PFSK-1 (cell line): ENCODE measurements at regions not wholly inside any gene's neighbourhood (a gene's known extent, or its start where the extent isn't known, plus 50 kb on each side); places are given as distances from the start of the nearest gene placed in this dataset.

ENCODE experiments used
- FOXP2 ChIP-seq: optimal IDR thresholded peaks from 2 replicates; pipeline ENCODE3; 2011; ENCODE audit warnings: borderline replicate concordance, control low read depth, inconsistent platforms; ENCODE audit not compliant: insufficient read depth; ENCODE audit errors: extremely low read length, extremely low read depth
- POLR2AphosphoS5 ChIP-seq: IDR thresholded peaks from 2 replicates; pipeline ENCODE4 v1.6.1; 2012; ENCODE audit warnings: low read depth, mild to moderate bottlenecking, control low read depth, low read length, moderate library complexity
- SIN3A ChIP-seq: IDR thresholded peaks from 2 replicates; pipeline ENCODE4 v1.6.1; 2012; ENCODE audit warnings: mild to moderate bottlenecking, low read length, moderate library complexity, borderline replicate concordance; ENCODE audit not compliant: insufficient read depth
- TAF1 ChIP-seq: IDR thresholded peaks from 2 replicates; pipeline ENCODE4 v1.6.1; 2012; ENCODE audit warnings: low read length, control low read depth, borderline replicate concordance; ENCODE audit not compliant: insufficient read depth
- TF ChIP-seq, protein P1 (sequence below), 2 experiments: IDR thresholded peaks; 2 replicates each; pipeline versions ENCODE4 v1.6.1 to v1.8.0; 2011 to 2012; ENCODE audit warnings: low read depth in 2 of 2, low read length in 2 of 2, control low read depth in 1 of 2, inconsistent platforms in 1 of 2, mild to moderate bottlenecking in 1 of 2, moderate library complexity in 1 of 2; ENCODE audit not compliant: insufficient read depth in 1 of 2

DNA sequence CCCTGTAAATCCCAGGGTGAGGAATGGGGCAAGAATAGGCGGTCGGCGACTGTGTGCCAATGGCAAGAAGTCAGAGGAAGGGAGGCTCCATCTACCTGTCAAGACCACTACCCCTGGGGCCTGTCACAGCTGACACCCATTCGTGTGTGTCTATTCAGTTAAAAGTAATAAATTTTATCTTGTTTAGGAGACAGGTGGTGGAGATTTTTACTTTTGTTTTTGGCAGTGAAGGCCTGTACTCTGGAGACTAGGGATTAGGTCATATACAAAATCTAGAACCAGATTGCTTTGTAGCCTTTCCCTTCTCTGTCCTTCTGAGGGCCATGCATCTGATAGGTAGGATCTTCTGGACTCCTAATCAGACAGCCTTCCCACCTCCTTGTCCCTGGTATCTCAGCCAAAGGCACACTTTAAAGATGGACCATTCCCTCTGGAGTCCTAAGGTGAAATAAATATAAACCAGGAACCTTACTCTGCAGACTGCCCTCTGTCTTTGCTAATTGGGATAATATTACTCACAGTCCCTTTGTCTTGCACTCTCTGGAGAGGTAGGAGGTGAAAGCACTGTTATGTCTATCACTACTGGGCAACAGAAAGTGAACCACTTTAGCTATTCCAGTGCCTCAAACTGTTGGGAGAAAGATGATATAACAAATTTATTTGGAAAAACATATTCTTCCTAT, 213.2 kb upstream of the ACTBL2 start:
- TF ChIP-seq, protein P1, sequence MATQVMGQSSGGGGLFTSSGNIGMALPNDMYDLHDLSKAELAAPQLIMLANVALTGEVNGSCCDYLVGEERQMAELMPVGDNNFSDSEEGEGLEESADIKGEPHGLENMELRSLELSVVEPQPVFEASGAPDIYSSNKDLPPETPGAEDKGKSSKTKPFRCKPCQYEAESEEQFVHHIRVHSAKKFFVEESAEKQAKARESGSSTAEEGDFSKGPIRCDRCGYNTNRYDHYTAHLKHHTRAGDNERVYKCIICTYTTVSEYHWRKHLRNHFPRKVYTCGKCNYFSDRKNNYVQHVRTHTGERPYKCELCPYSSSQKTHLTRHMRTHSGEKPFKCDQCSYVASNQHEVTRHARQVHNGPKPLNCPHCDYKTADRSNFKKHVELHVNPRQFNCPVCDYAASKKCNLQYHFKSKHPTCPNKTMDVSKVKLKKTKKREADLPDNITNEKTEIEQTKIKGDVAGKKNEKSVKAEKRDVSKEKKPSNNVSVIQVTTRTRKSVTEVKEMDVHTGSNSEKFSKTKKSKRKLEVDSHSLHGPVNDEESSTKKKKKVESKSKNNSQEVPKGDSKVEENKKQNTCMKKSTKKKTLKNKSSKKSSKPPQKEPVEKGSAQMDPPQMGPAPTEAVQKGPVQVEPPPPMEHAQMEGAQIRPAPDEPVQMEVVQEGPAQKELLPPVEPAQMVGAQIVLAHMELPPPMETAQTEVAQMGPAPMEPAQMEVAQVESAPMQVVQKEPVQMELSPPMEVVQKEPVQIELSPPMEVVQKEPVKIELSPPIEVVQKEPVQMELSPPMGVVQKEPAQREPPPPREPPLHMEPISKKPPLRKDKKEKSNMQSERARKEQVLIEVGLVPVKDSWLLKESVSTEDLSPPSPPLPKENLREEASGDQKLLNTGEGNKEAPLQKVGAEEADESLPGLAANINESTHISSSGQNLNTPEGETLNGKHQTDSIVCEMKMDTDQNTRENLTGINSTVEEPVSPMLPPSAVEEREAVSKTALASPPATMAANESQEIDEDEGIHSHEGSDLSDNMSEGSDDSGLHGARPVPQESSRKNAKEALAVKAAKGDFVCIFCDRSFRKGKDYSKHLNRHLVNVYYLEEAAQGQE (IDR thresholded peaks at IDR 0.05; ENCODE audit: insufficient read depth in 1 of 2, low read depth in 2 of 2, low read length in 2 of 2): no peak
- TF ChIP-seq TAF1 (no peak), FOXP2 (no peak), SIN3A (no peak), POLR2AphosphoS5 (no peak)

DNA sequence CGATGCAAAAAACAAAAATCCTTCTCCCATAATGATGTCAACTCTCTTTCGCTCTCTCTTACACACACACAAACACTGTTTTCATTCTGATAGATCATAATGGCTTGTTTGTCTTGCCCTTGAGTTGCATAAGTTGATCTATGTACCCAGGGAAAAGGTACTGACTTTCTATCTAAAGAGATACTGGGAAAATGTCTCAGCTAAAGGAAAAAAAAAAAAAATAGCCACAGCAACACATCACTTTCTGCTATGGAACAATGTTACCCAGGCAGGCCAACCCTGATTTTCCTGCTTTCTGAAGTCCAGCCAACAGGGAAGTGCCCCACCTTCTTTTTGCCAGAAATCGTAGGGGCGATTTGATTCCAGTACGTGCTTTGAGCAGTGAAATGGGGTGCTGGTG, 212.6 kb upstream of the ACTBL2 start:
- TF ChIP-seq, protein P1 (IDR thresholded peaks at IDR 0.05; ENCODE audit: insufficient read depth in 1 of 2, low read depth in 2 of 2, low read length in 2 of 2): no peak
- TF ChIP-seq SIN3A (no peak), FOXP2 (no peak), TAF1 (no peak), POLR2AphosphoS5 (no peak)

DNA sequence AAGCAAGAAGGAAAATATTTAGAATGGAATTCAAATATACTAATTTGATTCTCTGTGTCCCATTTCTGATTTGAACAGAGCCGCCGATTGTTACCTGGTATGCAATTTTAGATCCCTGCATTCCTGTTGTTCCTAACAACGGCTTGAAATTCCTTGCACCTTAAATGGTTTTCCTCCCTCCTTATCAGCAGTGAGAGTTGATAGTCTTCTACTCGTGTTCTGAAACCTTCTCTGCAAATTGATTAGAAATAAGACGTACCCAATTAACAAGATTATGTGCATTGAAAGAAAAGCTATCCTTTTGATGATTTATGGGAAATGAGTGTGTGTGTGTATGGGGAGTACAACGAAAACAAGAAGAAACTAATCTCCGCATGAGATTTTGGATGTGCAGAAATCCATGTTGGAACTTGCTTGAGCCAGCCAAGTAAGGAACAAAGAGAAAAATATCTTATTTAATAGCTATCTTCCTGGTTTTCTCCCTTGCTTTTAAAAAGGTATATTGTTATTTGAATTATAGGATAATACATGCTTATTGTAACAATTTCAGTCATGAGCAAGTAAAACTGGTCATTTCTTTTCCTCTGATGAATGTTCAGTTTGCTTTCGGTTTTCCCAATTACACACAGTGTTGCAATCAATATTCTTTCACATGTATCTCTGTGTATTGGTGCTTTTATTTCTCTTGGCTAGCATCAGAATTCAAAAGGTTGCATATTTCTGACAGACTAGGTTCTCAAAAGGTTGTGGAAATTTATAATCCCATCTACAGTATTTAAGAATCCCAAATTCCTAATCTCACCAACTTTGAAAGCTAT, 211.1 kb upstream of the ACTBL2 start:
- TF ChIP-seq, protein P1 (IDR thresholded peaks at IDR 0.05; ENCODE audit: insufficient read depth in 1 of 2, low read depth in 2 of 2, low read length in 2 of 2): no peak

DNA sequence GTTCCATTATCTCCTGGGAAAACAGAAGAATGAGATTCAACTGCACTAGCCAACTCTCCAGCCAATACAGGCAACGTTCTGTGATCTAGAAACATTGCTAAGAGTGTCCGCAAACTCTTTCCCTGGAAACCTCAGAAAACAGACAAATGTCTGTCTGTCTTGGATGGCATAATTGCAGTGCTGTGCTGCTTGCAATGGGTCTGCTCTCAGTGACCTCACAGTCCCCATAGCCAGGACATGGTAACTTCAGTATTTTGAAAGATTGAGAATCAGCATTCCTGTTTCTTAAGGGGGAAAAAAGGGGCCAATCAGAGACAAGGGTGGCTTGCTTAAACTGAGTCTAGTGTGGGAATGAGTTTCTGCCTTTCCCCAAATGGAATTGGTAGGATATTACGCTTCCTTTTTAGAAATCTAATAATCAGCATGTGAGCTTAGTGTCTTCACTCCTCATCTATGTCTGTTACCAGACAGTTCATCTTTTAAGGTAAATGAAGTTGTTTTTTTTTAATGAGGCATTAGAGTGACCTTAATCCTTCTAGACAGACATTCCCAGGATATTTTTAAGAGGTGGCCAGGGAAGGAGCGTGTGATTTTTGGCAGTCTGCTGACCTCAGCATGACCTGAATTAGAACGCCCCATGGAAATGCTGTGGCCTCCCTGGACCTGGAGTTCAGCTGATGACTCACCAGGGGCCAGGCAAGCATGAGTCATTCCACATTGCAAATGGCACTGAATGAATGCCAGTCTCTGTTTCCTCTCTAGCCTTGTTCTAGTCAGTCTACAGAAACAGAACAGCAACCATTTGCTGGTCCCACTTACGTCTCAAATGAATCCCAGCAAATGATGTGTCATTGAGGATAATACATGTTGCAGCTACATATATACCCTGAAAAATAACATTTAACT, 210.2 kb upstream of the ACTBL2 start:
- TF ChIP-seq, protein P1 (IDR thresholded peaks at IDR 0.05; ENCODE audit: insufficient read depth in 1 of 2, low read depth in 2 of 2, low read length in 2 of 2): no peak
- TF ChIP-seq FOXP2 (no peak), SIN3A (no peak), POLR2AphosphoS5 (no peak), TAF1 (no peak)
